RWPE1 (cell line): ENCODE measurements at regions not wholly inside any gene's neighbourhood (a gene's known extent, or its start where the extent isn't known, plus 50 kb on each side); places are given as distances from the start of the nearest gene placed in this dataset.

Source experiments
- CTCF ChIA-PET: fragments of 350-600 bp; sonication (Branson Sonifier 250); formaldehyde crosslinking; extraction: SDS; loops from one replicate; lab custom pipeline; 2021; lab: Yijun Ruan, JAX
- POLR2A ChIA-PET: fragments of 400-600 bp; formaldehyde crosslinking; extraction: SDS; loops from one replicate; lab custom pipeline; 2020; ENCODE audit warnings: antibody characterized with exemption; ENCODE audit not compliant: low non-redundant PET; lab: Yijun Ruan, JAX
- DNase-seq: peaks from one replicate; pipeline ENCODE4 v3.0.0; 2012; ENCODE audit warnings: low spot score
- H3K27ac ChIP-seq: fragments of 450-650 bp; 2 replicates; pipeline ENCODE4 v1.5.1; 2017
- CTCF ChIP-seq: fragments of 450-650 bp; conservative IDR thresholded peaks from 2 replicates; pipeline ENCODE4 v1.5.1; 2017; ENCODE audit warnings: low read depth, mild to moderate bottlenecking

- no peak for DNase-seq
- no peak overlapping the region for H3K27ac ChIP-seq
- CTCF ChIA-PET, result no interaction called here
- TF ChIP-seq CTCF, result no peak
- POLR2A ChIA-PET, result no interaction called here
Observed at GRCh38 chr18:56226025-56226424, 412.4 kb downstream of the TXNL1 start.

GRCh38 chr18:56224669-56225561 lies 413.5 kb downstream of the TXNL1 start:
- TF ChIP-seq CTCF, result no peak
- CTCF ChIA-PET, result no interaction called here
- POLR2A ChIA-PET, result no interaction called here

DNA sequence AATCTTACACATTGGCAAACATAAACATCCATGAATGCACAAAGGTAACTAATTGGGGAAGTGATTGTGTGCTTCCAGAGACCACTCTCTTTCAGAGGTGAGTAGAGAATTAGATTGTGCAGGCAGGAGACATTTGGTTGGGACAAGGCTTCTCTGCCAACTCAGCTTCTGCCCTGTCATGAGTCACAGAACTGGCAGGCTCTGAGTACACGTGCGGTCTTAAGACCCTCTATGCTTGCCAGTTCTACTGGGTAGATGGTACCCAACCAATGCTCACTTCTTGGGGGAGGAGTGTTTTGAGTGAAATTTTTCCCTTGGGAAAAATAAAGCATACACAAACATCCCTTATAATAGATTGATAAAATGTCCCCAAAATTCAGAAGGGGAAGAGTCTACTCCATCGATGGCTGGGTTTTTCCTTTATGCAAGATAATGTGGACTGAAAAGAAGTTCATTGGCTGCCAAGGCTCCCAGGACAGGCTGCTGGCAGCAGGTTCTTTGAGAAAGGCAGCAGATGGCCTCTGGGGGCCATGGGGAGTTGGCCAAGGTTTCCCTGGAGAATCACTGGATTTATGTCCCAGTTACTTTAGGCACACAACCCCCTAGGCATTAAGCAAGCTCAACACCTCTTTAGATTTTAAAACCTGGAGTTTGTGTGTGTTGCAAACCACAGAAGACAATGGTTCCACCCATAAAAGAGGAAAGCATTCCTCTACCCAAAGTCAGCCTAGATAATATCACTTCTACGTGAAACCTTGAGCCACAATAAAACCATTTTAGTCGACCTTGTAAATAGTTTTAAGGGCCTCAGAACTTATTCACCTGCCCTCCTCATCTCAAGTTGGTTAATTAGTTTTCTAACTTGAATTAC lies 417.0 kb downstream of the TXNL1 start:
- ChIA-PET CTCF (no interaction called here), POLR2A (no interaction called here)
- TF ChIP-seq CTCF, result no peak
- H3K27ac ChIP-seq, result no peak overlapping the region
- no peak for DNase-seq

More at GRCh38 chr18:56224669-56225561, 413.5 kb downstream of the TXNL1 start:
- H3K27ac ChIP-seq, result no peak overlapping the region
- DNase-seq, result no peak

GRCh38 chr18:56217406-56217805 lies 421.0 kb downstream of the TXNL1 start:
- TF ChIP-seq CTCF, result no peak
- DNase-seq, result no peak
- ChIA-PET CTCF (no interaction called here), POLR2A (no interaction called here)
- H3K27ac ChIP-seq, result no peak overlapping the region

DNA sequence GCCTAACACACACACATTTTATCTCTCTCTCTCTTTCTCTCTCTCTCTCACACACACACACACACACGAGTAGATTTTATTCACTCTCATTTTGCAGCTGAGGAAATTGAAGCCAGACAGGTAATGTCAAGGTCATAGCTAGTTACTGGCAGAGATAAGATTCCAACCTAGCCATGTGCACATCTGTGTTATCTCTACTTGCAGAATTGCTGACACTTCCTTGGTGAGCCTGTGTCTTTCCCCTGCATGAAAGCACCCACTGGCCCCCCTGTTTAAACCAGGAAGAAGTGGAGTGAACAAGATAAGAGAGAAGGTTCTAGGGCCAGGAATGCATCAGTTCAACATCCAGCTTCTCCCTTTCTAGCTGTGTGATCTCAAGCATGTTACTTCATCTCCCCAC lies 423.7 kb downstream of the TXNL1 start:
- POLR2A ChIA-PET, result no interaction called here
- H3K27ac ChIP-seq, result no peak overlapping the region
- CTCF ChIA-PET, result interaction anchor here (0.6 kb wide), 1 partner anchor 325 kb away, joined by 5 read pairs; no protein-coding TSS in a partner anchor
- no peak for DNase-seq
- no peak for TF ChIP-seq CTCF

DNA sequence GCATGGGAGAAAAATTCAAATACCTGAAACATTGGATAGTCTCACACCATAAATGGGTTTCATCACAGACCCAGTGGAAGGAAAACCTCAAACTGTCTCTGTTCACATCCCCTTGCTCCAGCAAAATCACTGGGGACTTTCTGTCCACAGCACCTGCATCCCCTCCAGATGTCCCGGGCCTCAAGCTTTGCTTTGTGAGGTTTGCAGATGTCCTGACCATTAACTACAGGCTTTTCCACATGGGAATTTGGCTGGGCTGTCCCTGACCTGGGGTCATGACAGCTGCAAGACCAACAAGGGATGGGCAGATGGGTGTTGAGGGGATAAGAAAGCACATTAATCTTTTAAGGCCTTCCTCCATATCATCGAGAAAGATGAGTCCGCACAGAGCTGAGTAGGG lies 427.9 kb downstream of the TXNL1 start:
- ChIA-PET POLR2A (no interaction called here), CTCF (interaction anchor here (0.6 kb wide), 1 partner anchor 20 kb away, joined by 3 read pairs; no protein-coding TSS in a partner anchor)
- no peak for DNase-seq
- no peak for TF ChIP-seq CTCF
- no peak overlapping the region for H3K27ac ChIP-seq
